SK-N-SH treated with all-trans-retinoic acid at 6 μM for 48 hours (cell line): ENCODE measurements at regions not wholly inside any gene's neighbourhood (a gene's known extent, or its start where the extent isn't known, plus 50 kb on each side); places are given as distances from the start of the nearest gene placed in this dataset.

Source experiments
- ATAC-seq: fragments of 200-7000 bp; cut with Tn5 transposase; 3 replicates; pipeline ENCODE4 v1.9.1; 2020; ENCODE audit warnings: mild to moderate bottlenecking, moderate library complexity
- ARNTL ChIP-seq: fragments of 450-650 bp; formaldehyde crosslinking; IDR thresholded peaks from 2 replicates; pipeline ENCODE4 v1.5.0; 2020; ENCODE audit warnings: low read depth, mild to moderate bottlenecking, moderate library complexity, borderline replicate concordance
- BACH2 ChIP-seq: fragments of 250-450 bp; sonication (Bioruptor Pico); IDR thresholded peaks from 2 replicates; pipeline ENCODE4 v1.9.0; 2021; ENCODE audit warnings: mild to moderate bottlenecking, borderline replicate concordance
- CSDC2 ChIP-seq: fragments of 250-450 bp; sonication (Bioruptor Pico); IDR thresholded peaks from 2 replicates; pipeline ENCODE4 v1.5.0; 2020; ENCODE audit warnings: mild to moderate bottlenecking, moderate library complexity
- ESRRG ChIP-seq: fragments of 250-450 bp; sonication (Bioruptor Pico); IDR thresholded peaks from 2 replicates; pipeline ENCODE4 v1.6.1; 2021; ENCODE audit warnings: mild to moderate bottlenecking
- GLIS3 ChIP-seq: fragments of 250-450 bp; sonication (Bioruptor Pico); IDR thresholded peaks from 2 replicates; pipeline ENCODE4 v1.5.0; 2020; ENCODE audit warnings: mild to moderate bottlenecking, moderate library complexity
- ISL1 ChIP-seq: fragments of 250-450 bp; sonication (Bioruptor Pico); IDR thresholded peaks from 2 replicates; pipeline ENCODE4 v2.1.2; 2022; ENCODE audit warnings: mild to moderate bottlenecking, moderate library complexity
- OSR1 ChIP-seq: fragments of 250-450 bp; sonication (Bioruptor Pico); IDR thresholded peaks from 2 replicates; pipeline ENCODE4 v1.8.0; 2022; ENCODE audit warnings: moderate library complexity, mild to moderate bottlenecking, inconsistent platforms
- PPARA ChIP-seq: fragments of 250-450 bp; sonication (Bioruptor Pico); IDR thresholded peaks from 2 replicates; pipeline ENCODE4 v1.5.0; 2020; ENCODE audit warnings: mild to moderate bottlenecking, borderline replicate concordance
- RARB ChIP-seq: fragments of 250-450 bp; sonication (Bioruptor Pico); IDR thresholded peaks from 2 replicates; pipeline ENCODE4 v1.8.0; 2021; ENCODE audit warnings: mild to moderate bottlenecking, moderate library complexity
- SNAI2 ChIP-seq: fragments of 250-450 bp; sonication (Bioruptor Pico); IDR thresholded peaks from 2 replicates; pipeline ENCODE4 v1.5.0; 2020; ENCODE audit warnings: mild to moderate bottlenecking, moderate library complexity
- TCF4 ChIP-seq: fragments of 250-450 bp; sonication (Bioruptor Pico); IDR thresholded peaks from 2 replicates; pipeline ENCODE4 v1.8.0; 2021; ENCODE audit warnings: mild to moderate bottlenecking, moderate library complexity, borderline replicate concordance
- TOX ChIP-seq: fragments of 250-450 bp; sonication (Bioruptor Pico); IDR thresholded peaks from 2 replicates; pipeline ENCODE4 v1.8.0; 2021; ENCODE audit warnings: mild to moderate bottlenecking, moderate library complexity, borderline replicate concordance
- ZC3H10 ChIP-seq: fragments of 250-450 bp; sonication (Bioruptor Pico); IDR thresholded peaks from 2 replicates; pipeline ENCODE4 v1.5.1; 2021; ENCODE audit warnings: mild to moderate bottlenecking, moderate library complexity
- ZFP30 ChIP-seq: fragments of 450-650 bp; formaldehyde crosslinking; IDR thresholded peaks from 2 replicates; pipeline ENCODE4 v1.5.0; 2022; ENCODE audit warnings: mild to moderate bottlenecking, moderate library complexity
- ZNF565 ChIP-seq: fragments of 450-650 bp; formaldehyde crosslinking; conservative IDR thresholded peaks from 2 replicates; pipeline ENCODE4 v1.5.0; 2020; ENCODE audit warnings: low read depth, mild to moderate bottlenecking, moderate library complexity
- ZNF8 ChIP-seq: fragments of 450-650 bp; formaldehyde crosslinking; IDR thresholded peaks from 2 replicates; pipeline ENCODE4 v1.5.0; 2020; ENCODE audit warnings: mild to moderate bottlenecking, moderate library complexity
- TF ChIP-seq, protein P1 (sequence below): fragments of 250-450 bp; sonication (Bioruptor Pico); IDR thresholded peaks from 2 replicates; pipeline ENCODE4 v1.5.1; 2020; ENCODE audit warnings: low read depth, mild to moderate bottlenecking, moderate library complexity
- TF ChIP-seq, protein P2 (sequence below): fragments of 250-450 bp; sonication (Bioruptor Pico); IDR thresholded peaks from 2 replicates; pipeline ENCODE4 v1.5.1; 2021; ENCODE audit warnings: mild to moderate bottlenecking, moderate library complexity
- TF ChIP-seq, protein P3 (sequence below): fragments of 250-450 bp; sonication (Bioruptor Pico); IDR thresholded peaks from 2 replicates; pipeline ENCODE4 v1.5.0; 2020; ENCODE audit warnings: mild to moderate bottlenecking, moderate library complexity
- TF ChIP-seq, protein P4 (sequence below): fragments of 250-450 bp; sonication (Bioruptor Pico); IDR thresholded peaks from 2 replicates; pipeline ENCODE4 v1.8.0; 2021; ENCODE audit warnings: low read depth, mild to moderate bottlenecking, moderate library complexity, borderline replicate concordance
- TF ChIP-seq, protein P5 (sequence below): fragments of 250-450 bp; sonication (Bioruptor Pico); IDR thresholded peaks from 2 replicates; pipeline ENCODE4 v1.8.0; 2020; ENCODE audit warnings: mild to moderate bottlenecking, moderate library complexity, borderline replicate concordance

DNA sequence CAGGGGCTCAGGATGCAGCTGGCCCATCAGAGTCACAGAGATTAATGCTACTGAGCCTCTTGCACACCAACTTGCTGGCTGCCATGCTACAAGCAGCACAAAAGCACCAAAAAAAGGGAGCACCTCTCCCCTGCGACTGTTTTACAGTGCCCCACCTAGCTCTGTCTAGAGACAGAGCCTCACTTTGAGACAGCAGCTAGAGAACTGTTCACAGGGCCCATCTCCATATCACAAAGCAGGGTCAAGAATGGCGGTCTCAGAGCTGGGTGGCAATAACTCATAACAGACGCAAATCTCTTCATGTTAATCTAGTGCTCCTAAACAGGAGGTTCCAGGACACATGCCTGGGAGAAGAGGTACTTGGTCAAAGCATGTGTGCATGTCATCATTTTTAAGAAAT lies 953.0 kb downstream of the DCDC2C start:
- TF ChIP-seq, protein P1, sequence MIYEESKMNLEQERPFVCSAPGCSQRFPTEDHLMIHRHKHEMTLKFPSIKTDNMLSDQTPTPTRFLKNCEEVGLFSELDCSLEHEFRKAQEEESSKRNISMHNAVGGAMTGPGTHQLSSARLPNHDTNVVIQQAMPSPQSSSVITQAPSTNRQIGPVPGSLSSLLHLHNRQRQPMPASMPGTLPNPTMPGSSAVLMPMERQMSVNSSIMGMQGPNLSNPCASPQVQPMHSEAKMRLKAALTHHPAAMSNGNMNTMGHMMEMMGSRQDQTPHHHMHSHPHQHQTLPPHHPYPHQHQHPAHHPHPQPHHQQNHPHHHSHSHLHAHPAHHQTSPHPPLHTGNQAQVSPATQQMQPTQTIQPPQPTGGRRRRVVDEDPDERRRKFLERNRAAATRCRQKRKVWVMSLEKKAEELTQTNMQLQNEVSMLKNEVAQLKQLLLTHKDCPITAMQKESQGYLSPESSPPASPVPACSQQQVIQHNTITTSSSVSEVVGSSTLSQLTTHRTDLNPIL, result no peak
- TF ChIP-seq, protein P2, sequence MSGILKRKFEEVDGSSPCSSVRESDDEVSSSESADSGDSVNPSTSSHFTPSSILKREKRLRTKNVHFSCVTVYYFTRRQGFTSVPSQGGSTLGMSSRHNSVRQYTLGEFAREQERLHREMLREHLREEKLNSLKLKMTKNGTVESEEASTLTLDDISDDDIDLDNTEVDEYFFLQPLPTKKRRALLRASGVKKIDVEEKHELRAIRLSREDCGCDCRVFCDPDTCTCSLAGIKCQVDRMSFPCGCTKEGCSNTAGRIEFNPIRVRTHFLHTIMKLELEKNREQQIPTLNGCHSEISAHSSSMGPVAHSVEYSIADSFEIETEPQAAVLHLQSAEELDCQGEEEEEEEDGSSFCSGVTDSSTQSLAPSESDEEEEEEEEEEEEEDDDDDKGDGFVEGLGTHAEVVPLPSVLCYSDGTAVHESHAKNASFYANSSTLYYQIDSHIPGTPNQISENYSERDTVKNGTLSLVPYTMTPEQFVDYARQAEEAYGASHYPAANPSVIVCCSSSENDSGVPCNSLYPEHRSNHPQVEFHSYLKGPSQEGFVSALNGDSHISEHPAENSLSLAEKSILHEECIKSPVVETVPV (CRISPR knock-in tag), result no peak
- TF ChIP-seq ZFP30, result no peak
- TF ChIP-seq TOX, result no peak
- TF ChIP-seq, protein P3, sequence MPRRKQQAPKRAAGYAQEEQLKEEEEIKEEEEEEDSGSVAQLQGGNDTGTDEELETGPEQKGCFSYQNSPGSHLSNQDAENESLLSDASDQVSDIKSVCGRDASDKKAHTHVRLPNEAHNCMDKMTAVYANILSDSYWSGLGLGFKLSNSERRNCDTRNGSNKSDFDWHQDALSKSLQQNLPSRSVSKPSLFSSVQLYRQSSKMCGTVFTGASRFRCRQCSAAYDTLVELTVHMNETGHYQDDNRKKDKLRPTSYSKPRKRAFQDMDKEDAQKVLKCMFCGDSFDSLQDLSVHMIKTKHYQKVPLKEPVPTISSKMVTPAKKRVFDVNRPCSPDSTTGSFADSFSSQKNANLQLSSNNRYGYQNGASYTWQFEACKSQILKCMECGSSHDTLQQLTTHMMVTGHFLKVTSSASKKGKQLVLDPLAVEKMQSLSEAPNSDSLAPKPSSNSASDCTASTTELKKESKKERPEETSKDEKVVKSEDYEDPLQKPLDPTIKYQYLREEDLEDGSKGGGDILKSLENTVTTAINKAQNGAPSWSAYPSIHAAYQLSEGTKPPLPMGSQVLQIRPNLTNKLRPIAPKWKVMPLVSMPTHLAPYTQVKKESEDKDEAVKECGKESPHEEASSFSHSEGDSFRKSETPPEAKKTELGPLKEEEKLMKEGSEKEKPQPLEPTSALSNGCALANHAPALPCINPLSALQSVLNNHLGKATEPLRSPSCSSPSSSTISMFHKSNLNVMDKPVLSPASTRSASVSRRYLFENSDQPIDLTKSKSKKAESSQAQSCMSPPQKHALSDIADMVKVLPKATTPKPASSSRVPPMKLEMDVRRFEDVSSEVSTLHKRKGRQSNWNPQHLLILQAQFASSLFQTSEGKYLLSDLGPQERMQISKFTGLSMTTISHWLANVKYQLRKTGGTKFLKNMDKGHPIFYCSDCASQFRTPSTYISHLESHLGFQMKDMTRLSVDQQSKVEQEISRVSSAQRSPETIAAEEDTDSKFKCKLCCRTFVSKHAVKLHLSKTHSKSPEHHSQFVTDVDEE (CRISPR knock-in tag), result no peak
- no peak for TF ChIP-seq SNAI2 (CRISPR knock-in tag)
- no peak for TF ChIP-seq ARNTL (CRISPR knock-in tag)
- TF ChIP-seq GLIS3 (CRISPR knock-in tag), result no peak
- TF ChIP-seq TCF4 (CRISPR knock-in tag), result no peak
- TF ChIP-seq RARB (CRISPR knock-in tag), result no peak
- no peak for TF ChIP-seq ESRRG (CRISPR knock-in tag)
- ATAC-seq, result no peak

DNA sequence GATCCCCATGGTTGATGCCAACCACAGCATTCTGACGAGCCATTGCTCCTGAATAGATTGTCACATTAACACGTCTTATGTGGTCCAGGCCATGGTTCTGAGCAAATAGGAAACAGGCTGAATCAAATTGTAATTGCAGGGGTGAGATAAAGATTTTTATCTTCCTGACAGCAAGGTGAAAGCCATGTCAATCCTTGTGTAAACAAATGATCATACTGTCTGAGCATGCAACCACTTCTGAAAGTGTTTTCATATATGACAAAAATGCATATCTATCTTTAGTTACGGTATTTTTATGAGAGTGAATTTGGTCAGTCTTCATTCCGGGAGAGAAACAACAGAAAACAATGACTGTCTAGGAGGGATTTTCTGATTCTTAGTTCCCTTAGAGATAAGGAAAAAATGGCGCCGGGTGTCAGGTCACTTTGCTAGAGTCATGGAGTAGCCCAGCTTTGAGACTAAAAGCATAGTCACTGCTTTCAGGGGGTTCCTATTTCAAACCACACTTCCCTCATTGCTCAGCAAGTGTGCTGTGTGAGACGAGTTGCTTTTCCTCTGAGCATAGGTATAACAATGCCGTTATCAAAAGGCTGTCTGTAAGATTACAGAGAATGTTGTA lies 958.9 kb downstream of the DCDC2C start:
- ATAC-seq, result no peak
- TF ChIP-seq ARNTL (CRISPR knock-in tag) (no peak), RARB (CRISPR knock-in tag) (no peak), ZFP30 (no peak), PPARA (no peak), OSR1 (CRISPR knock-in tag) (no peak), TCF4 (CRISPR knock-in tag) (no peak)
- TF ChIP-seq, protein P4, sequence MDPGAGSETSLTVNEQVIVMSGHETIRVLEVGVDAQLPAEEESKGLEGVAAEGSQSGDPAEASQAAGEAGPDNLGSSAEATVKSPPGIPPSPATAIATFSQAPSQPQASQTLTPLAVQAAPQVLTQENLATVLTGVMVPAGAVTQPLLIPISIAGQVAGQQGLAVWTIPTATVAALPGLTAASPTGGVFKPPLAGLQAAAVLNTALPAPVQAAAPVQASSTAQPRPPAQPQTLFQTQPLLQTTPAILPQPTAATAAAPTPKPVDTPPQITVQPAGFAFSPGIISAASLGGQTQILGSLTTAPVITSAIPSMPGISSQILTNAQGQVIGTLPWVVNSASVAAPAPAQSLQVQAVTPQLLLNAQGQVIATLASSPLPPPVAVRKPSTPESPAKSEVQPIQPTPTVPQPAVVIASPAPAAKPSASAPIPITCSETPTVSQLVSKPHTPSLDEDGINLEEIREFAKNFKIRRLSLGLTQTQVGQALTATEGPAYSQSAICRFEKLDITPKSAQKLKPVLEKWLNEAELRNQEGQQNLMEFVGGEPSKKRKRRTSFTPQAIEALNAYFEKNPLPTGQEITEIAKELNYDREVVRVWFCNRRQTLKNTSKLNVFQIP, result no peak

DNA sequence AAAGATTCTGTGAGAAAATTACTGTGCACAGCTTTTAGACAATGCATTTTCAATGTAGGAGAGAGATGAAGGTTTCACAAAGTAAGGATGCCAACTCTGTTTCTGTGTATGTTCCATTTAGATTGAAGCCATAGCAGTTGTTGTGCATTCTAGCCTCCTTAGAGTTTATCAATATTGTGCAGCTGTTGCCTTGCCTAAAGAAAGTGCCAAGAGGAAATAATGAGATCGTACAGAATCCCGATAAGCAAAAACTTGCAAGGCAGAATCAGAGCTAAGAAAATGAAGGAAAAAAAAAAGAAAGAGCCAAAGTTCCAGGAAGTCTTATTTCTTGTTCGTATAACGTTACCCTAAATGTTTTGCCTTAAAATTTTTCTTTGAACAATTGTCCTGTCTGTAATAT lies 965.0 kb downstream of the DCDC2C start:
- TF ChIP-seq CSDC2 (CRISPR knock-in tag) (no peak), ARNTL (CRISPR knock-in tag) (no peak), ISL1 (CRISPR knock-in tag) (no peak), BACH2 (CRISPR knock-in tag) (no peak), ESRRG (CRISPR knock-in tag) (no peak), ZNF8 (no peak), ZNF565 (CRISPR knock-in tag) (no peak), OSR1 (CRISPR knock-in tag) (no peak), RARB (CRISPR knock-in tag) (no peak), ZC3H10 (CRISPR knock-in tag) (no peak), PPARA (no peak), SNAI2 (CRISPR knock-in tag) (no peak)
- TF ChIP-seq, protein P5, sequence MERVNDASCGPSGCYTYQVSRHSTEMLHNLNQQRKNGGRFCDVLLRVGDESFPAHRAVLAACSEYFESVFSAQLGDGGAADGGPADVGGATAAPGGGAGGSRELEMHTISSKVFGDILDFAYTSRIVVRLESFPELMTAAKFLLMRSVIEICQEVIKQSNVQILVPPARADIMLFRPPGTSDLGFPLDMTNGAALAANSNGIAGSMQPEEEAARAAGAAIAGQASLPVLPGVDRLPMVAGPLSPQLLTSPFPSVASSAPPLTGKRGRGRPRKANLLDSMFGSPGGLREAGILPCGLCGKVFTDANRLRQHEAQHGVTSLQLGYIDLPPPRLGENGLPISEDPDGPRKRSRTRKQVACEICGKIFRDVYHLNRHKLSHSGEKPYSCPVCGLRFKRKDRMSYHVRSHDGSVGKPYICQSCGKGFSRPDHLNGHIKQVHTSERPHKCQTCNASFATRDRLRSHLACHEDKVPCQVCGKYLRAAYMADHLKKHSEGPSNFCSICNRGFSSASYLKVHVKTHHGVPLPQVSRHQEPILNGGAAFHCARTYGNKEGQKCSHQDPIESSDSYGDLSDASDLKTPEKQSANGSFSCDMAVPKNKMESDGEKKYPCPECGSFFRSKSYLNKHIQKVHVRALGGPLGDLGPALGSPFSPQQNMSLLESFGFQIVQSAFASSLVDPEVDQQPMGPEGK (CRISPR knock-in tag), result no peak
- TF ChIP-seq, protein P4, result no peak
- TF ChIP-seq, protein P2 (CRISPR knock-in tag), result no peak
- ATAC-seq, result no peak
